HG03442 (cell line): ENCODE measurements at regions not wholly inside any gene's neighbourhood (a gene's known extent, or its start where the extent isn't known, plus 50 kb on each side); places are given as distances from the start of the nearest gene placed in this dataset.
"Not testable (repeated sequence)": the region's sequence is repeated elsewhere in the genome, so short reads cannot be mapped to it uniquely, and the experiment has no call there.

Experiments
- ATAC-seq: cut with Tn5 transposase; IDR thresholded peaks from one replicate; pipeline ENCODE4 v1.9.1; 2021; ENCODE audit warnings: mild to moderate bottlenecking, moderate library complexity; ENCODE audit not compliant: unreplicated experiment

DNA sequence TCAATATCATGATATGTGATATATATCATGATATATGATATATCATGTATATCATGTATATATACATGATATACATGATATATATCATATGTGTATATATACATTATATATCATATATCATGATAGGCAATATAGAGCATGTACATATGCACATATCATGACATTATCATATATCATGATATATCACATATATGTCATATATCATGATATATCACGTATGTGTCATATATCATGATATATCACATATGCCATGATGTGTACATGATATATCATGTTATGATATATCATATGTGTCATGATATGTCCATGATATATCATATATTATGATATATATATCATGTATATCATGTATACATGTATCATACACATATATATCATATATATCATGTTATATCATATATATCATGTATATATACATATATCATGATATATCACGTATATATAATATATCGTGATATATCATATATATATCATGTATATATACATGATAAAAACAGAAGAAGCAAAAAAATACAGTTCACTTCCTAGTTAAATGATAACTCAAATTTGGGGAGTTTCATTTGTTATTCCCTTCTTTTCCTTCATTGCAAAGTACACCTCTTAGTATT, 670.1 kb upstream of the EPHA5 start:
- ATAC-seq: no peak

DNA sequence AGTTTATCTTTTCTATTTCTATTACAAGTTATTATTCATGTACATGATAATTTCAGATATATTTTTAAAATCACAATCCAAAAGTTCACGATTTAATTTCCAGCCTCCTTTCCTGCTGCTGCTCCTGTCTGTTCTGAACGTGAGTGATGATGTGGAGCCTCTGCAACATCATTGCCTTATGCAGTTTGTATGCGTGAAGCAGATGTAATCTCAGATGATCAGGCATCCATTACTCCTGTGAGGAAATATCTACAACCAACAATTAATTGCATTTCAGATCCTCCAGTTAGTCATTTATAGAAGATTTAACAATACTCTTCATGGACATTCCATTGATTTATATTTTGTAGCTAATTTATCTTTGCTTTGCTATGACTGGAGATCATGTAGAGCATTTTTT, 668.7 kb upstream of the EPHA5 start:
- ATAC-seq: no peak

DNA sequence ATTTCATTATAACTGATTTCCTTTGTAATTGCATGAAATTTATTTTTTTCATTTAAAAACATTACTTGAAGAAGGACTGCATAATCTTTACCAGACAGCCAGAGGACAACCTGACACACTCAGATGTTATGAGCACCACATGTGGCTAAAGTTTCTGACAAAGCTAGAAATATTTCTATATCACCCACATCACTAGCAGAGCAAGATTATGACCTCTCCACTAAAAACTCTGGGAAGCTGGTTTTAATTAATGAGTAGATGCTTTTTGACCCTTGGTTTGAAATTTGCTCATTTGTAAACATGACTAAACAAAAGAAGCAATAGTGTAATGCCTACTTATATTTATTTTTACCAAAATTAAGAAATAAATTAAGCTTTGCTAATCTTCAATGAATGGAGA, 661.5 kb upstream of the EPHA5 start:
- ATAC-seq: no peak

DNA sequence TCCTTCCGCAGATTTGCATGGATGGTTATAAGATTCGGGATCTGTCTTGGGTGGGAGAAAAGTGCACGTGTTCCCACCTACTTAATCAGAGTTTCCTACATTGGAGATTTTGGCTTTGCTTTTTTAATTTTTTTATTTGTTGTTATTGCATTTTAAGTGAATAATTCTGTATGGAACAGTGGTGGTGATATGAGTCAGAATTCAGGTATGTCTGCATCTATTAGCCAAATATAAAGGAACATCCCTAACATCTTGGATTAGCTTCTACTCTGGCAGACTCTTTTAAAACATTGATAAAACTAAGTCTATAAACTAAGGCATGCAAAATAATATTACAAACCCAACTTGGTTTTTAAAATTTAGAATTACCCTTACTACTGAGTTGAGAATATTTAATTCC, 659.8 kb upstream of the EPHA5 start:
- no peak for ATAC-seq

DNA sequence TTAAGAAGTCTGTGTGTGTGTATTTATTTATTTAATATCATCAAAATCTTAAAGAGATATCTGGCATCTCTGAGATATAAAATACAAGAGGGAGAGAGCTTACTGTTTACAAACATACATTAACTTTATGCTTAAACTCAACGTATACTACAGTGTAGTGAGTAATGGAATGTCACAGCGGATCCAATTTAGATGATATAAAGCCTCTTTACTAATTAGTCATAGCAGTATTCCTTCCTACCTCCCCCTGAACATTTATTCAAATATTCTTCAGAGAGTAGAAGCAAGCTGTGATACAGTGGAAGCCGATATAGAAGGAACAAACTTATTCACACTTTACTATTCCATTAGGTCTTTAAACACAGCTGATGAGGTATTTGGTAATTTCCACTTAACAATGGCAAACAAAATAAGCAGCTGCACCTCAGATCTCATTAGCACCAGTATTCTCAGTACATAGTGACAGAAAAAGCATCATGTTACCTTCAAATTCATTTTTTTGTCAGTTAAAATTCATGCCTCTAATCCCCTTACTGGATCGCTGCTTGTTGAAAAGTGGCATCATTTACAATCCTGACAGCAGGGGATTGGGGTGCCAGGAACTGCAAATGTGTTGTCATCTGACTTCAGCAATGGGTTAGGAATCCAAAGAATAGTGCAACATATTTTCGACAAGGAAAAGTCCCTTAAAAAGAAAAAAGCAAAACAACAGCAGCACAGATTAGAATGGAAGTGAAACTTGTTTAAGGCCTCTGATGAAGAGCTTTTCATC, 658.7 kb upstream of the EPHA5 start:
- ATAC-seq: no peak

DNA sequence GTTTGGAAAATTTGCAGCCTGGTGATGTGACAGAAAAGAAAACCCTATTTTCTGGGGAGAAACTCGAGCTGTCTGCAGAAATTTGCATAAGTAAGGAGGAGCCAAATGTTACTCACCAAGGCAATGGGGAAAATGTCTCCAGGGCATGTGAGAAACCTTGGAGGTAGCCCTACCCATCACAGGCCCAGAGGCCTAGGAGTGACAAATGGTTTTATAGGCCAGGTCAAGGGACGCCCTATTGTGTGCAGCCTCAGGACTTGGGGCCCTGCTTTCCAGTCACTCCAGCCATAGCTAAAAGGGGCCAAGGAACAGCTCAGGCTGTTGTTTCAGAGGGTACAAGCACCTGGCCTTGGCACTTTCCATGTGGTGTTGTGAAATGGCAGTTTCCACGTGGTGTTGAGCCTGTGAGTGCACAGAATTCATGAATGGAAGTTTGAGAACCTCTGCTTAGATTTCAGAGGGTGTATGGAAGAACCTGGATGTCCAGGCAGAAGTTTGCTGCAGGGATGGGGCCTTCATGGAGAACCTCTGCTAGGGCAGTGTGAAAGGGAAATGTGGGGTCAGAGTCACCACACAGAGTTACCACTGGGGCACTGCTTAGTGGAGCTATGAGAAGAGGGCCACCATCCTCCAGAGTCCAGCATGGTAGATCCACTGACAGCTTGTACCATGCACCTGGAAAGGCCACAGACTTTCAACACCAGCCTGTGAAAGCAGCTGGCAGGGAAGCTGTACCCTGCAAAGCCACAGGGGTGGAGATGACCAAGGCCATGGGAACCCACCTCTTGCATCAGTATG, 637.6 kb upstream of the EPHA5 start:
- no peak for ATAC-seq

DNA sequence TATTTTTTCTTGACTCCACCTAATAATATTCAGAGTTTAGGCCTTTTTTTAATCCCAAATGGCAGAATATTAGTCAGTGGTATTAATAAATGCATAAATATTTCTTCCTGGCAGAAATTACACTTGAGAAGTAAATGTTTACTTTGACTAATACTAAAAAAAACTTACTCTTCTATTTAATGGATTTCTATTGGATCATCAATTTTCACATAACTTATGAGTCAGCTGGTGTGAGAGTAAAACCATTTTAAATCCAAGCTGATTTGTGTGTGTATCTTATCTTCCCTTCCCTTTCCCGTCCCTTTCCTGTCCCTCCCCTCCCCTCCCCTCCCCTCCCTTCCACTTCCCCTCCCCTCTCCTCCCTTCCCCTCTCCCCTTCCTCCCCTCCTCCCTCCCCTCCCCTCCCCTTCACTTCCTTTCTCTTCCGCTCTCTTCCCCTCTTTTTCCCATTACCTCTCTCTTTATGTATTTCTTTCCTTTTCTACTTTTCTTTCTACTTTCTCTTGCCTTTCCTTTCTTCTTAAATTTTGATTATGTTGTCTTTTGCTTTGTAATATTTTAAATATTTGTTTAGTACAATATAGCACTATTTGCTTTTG, 630.1 kb upstream of the EPHA5 start:
- no peak for ATAC-seq

DNA sequence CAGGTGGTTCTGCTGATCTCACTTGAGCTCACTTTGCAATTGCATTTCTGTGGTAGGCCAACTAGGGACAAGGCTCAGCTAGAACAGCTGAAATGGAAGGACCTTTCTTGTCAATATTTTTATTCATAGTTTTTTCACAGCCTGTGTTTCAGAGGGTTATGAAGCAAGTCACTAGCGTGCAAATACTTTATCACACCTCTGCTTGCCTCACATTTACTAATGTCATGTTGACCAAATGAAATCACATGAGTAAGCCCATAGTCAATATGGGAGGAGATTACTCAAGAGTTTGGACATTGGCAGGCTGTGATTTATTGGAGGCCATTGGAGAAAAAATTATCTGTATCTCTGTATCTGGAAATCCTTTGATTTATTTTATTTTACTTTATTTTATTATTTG, 628.3 kb upstream of the EPHA5 start:
- ATAC-seq: no peak

DNA sequence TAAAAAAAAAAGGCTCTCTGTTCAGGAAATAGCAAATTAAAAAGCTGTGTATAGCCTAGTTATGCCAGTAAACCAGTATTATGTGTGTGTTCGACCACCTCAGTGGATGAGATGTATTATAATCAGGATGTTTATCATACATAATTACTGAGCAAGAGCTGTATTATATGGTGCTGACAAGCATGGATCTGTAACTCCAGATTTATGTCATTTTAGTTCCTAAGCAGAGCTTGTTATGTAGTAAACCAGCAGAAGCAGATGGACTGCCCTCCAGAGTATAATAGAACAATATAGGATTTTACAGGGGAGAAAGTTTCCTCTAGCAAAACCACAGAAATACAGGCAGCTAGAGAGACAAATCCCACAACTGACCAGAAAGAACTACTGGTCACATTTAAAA, 627.4 kb upstream of the EPHA5 start:
- no peak for ATAC-seq

DNA sequence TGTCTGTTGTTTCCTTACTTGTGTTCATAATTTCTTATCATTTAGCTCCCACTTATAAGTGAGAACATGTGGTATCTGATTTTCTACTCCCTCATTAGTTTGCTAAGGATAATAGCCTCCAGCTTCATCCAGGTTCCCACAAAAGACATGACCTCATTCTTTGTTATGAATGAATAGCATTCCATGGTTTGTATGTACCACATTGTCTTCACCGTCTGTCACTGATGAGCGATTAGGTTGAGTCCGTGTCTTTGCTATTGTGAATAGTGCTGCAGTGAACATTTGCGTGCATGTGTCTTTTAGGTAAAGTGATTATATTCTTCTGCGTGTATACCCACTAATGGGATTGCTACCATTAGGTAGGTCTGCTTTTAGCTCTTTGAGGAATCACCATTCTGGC, 624.3 kb upstream of the EPHA5 start:
- ATAC-seq: no peak

DNA sequence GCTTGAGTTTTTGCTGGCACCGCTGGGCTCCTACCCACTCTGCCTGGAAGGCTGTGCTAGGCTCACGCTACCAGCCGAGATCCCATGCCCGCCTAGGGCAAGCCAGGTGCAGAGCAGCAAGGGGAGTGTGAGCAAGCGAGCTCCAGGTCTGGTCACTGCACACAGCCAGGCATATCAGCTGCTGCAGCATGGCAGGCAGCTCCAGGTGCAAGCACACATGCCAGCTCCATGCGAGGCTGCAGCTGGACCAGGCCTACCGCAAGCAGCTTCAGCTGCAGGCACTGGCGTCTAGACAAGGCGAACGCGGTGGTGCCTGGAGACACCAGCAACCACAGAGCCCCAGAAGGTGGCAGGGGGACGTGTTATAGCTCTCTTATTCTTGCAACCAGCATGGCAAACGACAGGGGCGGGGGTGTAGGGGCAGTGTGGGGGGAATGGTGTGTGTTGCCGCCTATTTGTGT, 614.7 kb upstream of the EPHA5 start:
- no peak for ATAC-seq

DNA sequence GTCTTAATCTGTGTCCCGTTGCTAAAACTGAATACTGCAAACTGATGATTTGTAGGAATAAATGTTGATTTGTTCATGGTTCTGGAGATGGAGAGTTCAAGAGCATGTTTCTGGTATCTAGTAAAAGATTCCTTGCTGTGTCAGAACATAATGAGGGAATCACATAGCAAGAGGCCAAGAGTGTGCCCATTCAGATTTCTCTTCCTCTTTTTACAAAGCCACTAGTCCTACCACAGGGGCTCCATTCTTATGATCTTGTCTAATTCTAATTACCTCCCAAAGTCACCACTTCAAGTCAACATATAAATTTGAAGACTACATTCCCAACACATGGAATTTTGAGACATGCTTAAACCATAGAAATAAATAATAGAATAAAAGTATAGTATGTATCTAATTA, 608.8 kb upstream of the EPHA5 start:
- no peak for ATAC-seq

DNA sequence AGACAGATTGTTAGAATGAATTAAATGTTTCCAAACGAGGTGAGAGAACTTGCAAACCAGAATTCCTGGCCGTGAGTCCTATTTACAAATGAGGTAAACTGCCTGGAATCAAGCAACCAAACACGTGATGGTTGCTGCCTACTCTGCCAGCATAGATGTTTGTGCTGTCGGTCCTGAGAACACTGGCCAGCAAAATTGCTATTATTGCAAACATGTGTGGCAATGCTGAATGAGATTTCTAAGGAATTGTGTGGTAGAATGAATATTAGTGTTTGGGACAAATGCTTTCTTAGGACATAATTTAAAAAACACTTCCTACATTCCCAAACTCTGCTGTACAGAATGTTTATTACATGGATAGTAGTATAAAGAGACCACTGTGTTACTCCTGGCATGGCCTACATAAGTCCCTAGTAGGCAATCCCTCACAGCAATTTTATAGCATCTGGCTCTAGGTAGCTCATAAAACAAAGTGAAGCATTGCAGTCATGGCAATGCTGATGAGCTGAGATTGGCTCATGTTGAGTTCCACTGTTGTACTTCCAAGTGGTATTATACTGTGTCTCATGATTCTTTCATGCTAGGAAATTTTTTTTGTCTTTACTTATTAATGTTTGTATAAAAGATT, 605.2 kb upstream of the EPHA5 start:
- ATAC-seq: no peak

DNA sequence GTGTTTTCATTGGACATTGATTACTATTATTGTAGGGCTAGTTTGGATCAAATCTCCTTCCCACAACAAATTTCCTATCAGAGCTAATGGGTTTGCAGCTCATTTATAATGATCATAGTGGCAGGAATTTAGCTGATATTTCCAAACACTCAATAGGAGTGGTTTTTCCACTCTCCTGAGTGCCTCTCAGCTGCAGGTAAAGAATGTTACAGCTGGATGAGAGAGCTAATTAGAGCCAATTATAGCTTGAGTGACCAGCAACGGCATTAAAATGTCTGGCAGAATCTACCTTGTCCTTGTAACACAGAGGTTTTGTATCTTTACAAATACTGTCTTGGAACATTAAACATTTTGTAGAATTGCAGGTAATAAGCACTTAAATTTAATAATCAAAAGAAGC, 602.8 kb upstream of the EPHA5 start:
- no peak for ATAC-seq

DNA sequence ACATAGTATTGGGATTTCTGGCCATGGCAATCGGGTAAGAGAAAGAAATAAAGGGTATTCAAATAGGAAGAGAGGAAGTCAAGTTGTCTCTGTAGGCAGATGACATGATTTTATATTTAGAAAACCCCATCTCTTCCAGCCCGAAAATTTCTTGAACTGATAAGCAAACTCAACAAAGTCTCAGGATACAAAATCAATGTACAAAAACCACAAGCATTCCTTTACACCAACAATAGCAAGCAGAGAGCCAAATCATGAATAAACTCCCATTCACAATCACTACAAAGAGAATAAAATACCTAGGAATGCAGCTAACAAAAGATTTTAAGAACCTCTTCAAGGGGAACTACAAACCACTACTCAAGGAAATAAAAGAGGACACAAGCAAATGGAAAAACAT, 600.1 kb upstream of the EPHA5 start:
- ATAC-seq: not testable (repeated sequence)

DNA sequence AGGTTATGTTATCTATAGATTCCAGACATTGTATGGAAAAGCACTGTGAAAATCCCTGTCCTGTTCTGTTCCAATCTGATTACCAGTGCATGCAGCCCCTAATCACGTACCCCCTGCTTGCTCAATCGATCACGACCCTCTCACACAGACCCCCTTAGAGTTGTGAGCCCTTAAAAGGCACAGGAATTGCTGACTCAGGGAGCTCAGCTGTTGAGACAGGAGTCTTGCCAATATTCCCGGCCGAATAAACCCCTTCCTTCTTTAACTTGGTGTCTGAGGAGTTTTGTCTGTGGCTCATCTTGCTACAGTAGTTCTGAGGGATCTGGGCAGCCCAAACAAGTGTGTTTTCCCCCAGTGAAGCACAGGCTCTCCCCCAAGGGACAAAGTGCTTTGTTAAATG, 596.3 kb upstream of the EPHA5 start:
- ATAC-seq: not testable (repeated sequence)

DNA sequence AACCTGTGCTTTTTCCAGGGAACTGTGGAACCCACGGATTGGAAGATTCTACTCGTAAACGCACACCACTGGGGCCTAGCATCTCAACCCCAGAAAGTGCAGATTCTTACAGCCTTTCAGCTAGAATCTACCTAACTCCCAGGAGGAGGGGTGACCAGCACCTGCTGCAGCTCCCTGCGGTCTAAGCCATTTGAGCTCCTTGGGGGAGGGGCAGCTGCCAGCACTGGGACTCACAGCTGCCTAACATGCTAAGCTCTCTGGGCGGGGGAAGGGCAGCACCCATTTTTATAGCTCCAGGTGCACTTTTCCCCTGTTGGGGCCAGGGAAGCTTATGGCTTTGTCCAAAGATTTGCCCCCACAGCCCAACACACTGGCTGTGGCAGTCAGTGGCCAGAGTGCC, 595.7 kb upstream of the EPHA5 start:
- no peak for ATAC-seq

DNA sequence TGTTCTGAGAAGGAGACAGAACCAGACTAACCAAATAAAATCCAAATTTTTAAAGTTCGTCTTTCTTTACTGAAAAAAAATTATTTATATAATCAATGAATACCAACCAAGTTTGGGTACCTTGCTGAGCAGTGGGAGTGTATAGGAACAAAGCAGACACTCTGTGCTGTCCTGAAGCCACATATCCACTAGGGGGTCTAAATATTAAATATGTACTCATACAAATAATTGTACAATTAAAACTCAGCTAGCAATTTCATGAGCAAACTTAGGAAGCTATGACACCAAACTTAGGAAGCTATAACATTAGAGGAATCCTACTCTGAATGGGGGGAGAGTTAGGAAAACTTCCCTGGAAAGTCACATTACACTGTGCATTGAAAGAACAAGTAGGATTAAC, 582.0 kb upstream of the EPHA5 start:
- no peak for ATAC-seq

DNA sequence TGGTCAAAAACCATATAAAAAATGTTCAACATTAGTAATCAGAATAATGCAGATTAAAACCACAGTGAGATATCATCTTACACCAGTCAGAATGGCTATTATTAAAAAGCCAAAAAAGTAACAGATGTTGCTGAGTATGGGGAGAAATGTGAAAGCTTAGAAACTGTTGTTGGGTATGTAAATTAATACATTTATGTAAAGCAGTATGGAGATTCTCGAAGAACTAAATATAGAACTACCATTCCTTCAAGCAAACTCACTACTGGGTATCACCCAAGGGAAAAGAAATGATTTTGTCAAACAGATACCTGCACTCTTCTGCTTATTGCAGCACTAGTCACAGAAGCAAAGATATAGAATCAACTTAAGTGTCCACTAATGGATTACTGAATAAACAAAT, 576.4 kb upstream of the EPHA5 start:
- no peak for ATAC-seq

DNA sequence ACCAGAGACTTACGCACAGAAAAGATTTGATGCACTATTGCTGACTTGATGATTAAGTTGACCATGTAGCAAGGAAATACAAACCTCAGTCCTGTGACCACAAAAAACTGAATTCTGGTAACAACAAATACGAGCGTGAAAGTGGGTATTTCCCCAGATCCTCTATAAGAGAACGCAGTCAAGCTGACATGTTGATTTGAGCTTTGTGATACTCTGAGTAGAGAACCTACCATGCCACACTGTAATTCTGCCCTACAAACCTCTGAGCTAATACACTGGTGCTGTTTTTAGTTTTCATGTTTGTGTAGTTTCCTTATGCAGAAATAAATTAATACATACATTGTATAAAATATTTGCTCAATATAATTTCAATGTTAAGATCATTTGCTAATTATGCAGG, 565.6 kb upstream of the EPHA5 start:
- no peak for ATAC-seq

DNA sequence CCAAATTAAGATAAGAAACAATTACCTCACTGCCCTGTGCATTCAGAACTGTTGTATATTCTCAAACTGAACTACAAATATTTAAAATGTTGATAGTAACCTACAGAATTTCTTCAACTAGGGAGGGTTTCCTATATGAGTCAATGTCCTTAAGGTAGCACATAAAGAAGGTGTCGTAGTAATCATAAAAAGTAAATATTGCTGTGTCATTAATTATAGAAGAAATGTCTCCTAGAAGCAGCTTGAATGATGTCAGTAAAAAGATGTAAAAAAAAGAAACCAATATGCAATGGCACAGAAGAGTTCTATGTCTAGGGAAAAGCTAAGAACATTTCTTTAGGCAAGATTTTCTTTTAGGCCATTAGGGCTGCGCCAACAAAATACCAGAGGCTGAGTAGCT, 559.6 kb upstream of the EPHA5 start:
- no peak for ATAC-seq
